Left ventricle myocardium superior (tissue), 1 donor: ENCODE measurements at regions not wholly inside any gene's neighbourhood (a gene's known extent, or its start where the extent isn't known, plus 50 kb on each side); places are given as distances from the start of the nearest gene placed in this dataset.

ENCODE experiments used
- ATAC-seq: fragments of 200-7000 bp; cut with Tn5 transposase; one replicate; pipeline ENCODE4 v1.9.1; 2020; ENCODE audit warnings: mild to moderate bottlenecking, moderate library complexity
- DNase-seq: peaks from one replicate; pipeline ENCODE4 v3.0.0-alpha.2; 2020
- intact Hi-C: fragments of 100-400 bp; cut with micrococcal nuclease; formaldehyde crosslinking; loops from one replicate; pipeline ENCODE4 v1.11.0; 2022
- donor health status: DM: no; HTN: yes; CAD: no; lungs with severe emphysema.

DNA sequence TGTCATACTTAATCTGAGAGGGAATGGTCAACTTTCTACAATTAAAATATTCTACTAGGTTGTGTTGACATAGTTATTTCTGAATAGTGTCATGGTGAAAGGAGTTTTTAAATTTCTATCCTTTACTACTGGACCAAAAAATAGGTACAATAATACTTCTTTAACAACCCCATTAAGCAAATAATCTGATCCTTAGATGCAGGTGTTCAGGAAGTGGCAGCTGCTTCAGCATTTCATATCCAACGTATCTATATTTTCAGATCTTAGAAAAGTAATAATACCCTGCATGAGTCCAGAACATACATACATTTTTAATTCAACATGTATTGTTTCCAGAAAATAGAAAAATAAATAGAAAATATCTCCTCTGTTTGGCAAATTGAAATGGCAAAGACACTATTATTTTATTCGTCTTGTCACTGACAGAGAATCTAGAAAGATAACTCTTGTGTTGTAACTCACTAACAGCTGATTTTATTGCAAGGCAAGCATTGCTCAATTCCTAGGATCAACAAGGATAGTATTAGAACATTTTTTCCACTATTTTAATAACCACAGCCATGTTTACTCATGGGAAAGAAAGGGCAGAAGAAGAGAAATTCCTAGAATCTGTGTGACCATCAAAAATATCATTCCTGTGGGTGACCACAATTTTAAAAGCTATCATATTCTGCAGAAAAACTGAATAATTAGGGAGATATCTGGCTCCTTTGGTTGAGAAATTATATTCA is 159.3 kb upstream of the CNTNAP2 start:
- ATAC-seq (no peak), DNase-seq (no peak)
- intact Hi-C loops = no loop called here

DNA sequence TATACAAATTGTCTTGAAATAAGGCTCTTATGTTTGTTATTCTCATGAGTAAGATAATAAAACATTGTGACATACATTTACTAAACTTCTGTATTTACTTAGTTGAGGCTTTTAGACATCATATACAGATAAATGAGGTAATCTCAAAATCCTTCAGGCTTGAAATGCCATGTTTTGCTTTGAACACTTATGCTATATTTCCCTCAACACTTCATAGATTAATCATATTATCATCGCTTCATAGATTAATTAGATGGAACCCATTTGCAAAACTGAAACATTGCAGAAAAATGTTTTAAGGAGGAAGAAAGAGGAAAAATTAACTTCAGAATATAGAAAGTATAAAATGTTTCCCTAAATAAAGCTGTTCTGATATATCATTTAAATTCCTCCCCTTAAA is 165.0 kb upstream of the CNTNAP2 start:
- no peak for ATAC-seq

DNA sequence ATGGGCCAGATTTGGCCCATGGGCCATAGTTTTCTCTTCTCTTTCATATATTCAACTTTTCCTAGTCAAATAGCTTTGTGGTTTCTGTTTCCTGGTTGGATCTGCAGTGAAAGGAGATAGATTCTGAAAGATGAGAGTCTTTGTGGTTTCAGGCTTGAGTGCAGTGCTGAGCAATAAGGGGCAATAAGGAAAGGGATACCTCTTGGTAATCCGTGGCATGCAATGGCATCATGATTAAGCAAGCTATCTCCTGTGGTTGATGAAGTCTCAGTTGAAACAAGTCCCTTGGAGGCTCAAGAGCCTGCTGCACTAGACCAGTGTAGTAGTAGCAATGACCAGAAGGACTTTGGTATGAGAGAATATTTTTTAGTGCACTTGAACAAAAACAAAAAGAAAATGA is 187.7 kb upstream of the CNTNAP2 start:
- intact Hi-C loops = no loop called here
- DNase-seq (no peak), ATAC-seq (no peak)

More for the DNA sequence above, 165.0 kb upstream of the CNTNAP2 start:
- intact Hi-C loops = no loop called here
- DNase-seq = no peak

DNA sequence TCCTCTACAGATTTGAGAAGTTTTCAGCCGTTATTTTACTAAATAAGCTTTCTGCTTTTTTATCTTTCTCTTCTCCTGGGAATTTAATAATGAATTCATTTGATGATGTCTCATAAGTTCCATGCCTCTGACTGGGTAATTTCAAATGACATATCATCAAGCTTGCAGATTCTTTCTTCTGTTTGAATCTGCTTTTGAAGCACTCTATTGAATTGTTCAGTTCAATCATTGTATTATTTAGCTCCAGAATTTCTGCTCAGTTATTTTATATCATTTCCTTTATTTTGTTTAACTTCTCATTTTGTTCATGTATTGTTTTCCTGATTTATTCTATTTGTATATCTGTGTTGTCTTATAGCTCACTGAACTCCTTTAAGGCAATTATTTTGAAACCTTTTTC is 196.9 kb upstream of the CNTNAP2 start:
- DNase-seq (no peak), ATAC-seq (no peak)
- intact Hi-C loops = no loop called here

DNA sequence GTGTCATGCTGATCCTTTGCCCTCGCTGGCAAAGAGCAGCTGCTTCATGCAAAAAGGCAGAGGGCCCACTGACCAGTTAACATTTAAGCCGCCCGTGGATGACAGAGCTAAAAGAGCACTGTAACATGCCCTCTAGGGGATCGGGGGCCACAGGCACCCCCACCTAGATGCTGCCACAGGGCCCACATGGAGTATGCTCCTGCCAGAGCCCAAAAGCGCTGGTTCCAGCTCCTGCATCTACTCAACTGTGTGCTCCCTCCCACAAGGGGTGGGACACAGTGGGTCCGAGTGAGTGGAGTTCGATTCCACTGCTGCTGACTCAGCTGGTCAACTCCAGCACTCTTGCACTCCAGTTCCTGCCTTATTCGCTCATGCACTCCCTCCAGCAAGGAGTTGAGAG is 199.8 kb upstream of the CNTNAP2 start:
- ATAC-seq = no peak
- intact Hi-C loops = no loop called here
- DNase-seq = no peak

DNA sequence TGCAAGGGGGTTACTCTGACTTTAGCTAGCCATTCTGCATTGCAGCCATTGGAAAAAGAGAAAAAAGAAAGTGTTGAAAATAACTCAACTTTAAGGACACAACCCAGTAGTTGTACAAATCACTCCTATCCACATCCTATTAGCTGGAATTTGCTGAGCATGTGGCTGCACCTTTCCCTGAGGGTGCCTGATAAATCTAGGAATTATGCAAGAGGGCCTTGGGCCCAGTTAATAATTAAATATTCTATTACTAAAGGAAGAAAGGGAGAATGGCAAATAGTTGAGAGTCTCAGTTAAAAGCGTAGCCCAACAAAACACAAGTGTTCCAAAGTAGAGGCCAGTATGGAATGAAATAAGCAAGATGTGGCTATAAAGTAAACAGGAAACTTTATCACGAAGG is 200.9 kb upstream of the CNTNAP2 start:
- no peak for ATAC-seq
- no peak for DNase-seq
- intact Hi-C loops = no loop called here

DNA sequence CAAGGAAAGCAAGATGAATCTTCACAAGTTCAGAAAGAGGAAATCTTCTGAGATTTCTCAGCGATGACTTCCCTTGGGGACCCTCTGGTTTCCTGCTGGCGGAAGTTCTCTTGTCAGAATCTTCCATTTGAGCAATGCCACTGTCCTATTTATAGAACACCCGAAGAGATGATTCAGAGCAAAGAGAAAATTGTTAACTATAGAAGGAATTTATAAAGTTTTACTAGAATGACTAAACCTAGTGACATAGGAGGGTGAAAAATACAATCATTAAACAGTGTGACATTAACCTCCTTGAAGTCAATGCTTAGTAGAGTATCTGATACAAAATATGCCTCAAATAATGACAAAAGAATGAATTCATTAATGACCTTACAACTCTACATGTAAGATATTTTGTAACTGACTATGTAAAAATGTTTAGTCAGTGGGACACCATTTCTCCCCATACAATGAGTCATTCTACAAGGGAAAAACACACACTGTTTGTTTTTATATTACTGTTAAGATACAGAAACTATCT is 206.5 kb upstream of the CNTNAP2 start:
- no peak for ATAC-seq
- no peak for DNase-seq
- intact Hi-C loops = no loop called here

- intact Hi-C loops = no loop called here
- no peak for DNase-seq
- no peak for ATAC-seq
These were observed 212.9 kb upstream of the CNTNAP2 start for GRCh38 chr7:145903658-145904057.

- intact Hi-C loops = no loop called here
- ATAC-seq (no peak), DNase-seq (no peak)
These were observed 214.5 kb upstream of the CNTNAP2 start for GRCh38 chr7:145902123-145902522.

DNA sequence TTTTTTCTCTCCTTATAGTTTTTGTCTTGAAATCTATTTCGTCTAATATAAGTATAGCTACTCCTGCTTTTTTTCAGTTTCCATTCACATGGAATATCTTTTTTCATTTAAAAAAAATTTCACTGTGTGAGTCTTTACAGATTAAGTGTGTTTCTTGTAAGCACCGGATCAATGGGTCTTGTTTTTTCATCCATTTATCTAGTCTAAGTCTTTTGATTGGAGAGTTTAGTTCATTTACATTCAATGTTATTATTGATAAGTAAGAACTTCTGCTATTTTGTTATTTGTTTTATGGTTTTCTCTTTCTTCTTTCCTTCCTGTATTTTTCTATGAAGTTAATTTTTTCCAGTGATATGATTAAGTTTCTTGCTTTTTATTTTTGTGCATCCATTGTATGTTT is 216.7 kb upstream of the CNTNAP2 start:
- ATAC-seq = no peak
- intact Hi-C loops = no loop called here
- DNase-seq = no peak

GRCh38 chr7:145893925-145894535 is 222.6 kb upstream of the CNTNAP2 start:
- DNase-seq (no peak), ATAC-seq (no peak)
- intact Hi-C loops = no loop called here

GRCh38 chr7:145884716-145885514 is 231.7 kb upstream of the CNTNAP2 start:
- DNase-seq (no peak), ATAC-seq (no peak)
- intact Hi-C loops = no loop called here

DNA sequence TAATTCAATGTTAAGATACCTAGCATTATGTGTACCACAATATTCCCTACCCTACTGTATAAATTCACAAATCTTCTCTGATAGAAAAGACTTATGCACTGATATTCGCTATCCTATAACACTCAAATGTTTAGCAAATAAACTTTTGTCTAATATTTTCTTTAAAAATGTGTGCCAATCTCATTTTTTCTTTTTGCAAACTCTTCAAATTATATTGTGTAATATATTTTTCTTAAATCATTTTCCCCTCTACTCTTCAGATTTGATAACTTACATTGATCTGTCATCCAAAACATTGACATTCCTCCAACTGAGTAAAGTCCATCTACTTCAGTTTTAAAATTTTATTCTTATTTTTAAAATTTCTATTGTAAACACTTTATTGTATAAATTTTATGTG is 240.2 kb upstream of the CNTNAP2 start:
- intact Hi-C loops = no loop called here
- ATAC-seq (no peak), DNase-seq (no peak)

- intact Hi-C loops = no loop called here
- ATAC-seq = no peak
- DNase-seq = no peak
These were observed 241.3 kb upstream of the CNTNAP2 start for GRCh38 chr7:145875267-145875666.

GRCh38 chr7:145868935-145869334 is 247.7 kb upstream of the CNTNAP2 start:
- ATAC-seq (no peak), DNase-seq (no peak)
- intact Hi-C loops = no loop called here

GRCh38 chr7:145862212-145862611 is 254.4 kb upstream of the CNTNAP2 start:
- ATAC-seq = no peak
- intact Hi-C loops = no loop called here
- DNase-seq = no peak

DNA sequence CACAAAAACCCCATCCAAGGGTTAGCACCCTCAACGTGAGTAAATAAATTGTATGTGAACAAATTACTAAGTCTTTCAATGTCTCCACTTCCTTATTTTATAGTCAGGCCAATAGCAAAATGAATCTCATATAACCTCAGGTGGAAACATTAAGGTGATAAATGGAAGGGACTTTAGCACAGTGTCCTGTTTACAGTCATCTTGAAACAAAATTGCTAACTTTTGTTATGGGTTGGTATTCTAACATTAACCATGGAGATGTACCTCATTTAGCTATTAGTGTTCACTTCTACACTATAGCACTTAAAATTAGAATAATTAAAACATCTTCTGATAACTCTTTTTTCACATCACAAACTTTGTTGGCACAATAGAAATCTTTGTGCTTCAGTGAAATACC is 255.8 kb upstream of the CNTNAP2 start:
- ATAC-seq (no peak), DNase-seq (no peak)
- intact Hi-C loops = no loop called here

DNA sequence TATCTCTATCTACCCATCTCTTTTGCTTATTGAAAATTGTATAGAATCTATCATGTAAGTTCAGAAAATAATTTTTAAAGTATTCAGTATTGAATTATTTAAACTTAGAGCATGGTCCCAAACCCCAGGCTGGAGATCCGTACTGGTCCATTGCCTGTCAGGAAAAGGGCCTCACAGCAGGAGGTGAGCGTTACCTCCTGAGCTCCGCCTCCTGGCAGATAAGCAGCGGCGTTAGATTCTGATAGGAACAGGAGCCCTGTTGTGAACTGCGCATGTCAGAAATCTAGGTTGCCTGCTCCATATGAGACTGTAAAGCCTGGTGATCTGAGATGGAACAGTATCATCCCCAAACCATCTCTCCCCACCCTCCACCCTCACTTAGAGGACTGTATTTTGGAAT is 266.0 kb upstream of the CNTNAP2 start:
- intact Hi-C loops = no loop called here
- DNase-seq = no peak
- ATAC-seq = no peak

GRCh38 chr7:145848691-145849090 is 267.9 kb upstream of the CNTNAP2 start:
- ATAC-seq = no peak
- no peak for DNase-seq
- intact Hi-C loops = no loop called here

DNA sequence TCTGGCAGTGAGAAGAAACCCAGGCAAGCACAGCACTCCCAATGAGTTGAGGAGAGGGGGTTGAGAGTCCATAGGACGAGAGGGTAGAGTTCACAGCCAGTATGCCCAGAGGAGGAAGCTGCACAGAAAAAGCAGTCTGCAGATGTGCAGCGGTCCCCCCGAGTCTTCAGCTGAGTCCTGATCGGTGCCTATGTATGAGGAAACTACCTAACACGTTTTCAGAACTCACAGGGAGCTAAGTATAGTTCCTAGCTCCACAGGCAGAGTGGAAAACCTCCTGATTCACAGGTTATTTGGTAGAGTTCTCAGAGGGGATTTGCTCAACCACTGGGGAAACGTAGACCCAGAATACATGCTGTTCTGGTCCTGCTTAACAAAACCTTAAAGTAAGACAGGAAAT is 271.3 kb upstream of the CNTNAP2 start:
- DNase-seq = no peak
- ATAC-seq = no peak
- intact Hi-C loops = no loop called here
